Sigmoid colon (tissue), 6 donors: ENCODE measurements at regions not wholly inside any gene's neighbourhood (a gene's known extent, or its start where the extent isn't known, plus 50 kb on each side); places are given as distances from the start of the nearest gene placed in this dataset.

ENCODE experiments used
- DNase-seq: peaks from one replicate; pipeline ENCODE4 v3.0.0-alpha.2; 2019
- H3K27ac ChIP-seq, 4 donors: fragments of 200-600 bp; sonication (generic); one replicate each; pipeline ENCODE4 v1.5.1; 2016 to 2019; ENCODE audit warnings: mild to moderate bottlenecking in 1 of 4
- H3K27me3 ChIP-seq, 3 donors: fragments of 200-600 bp; sonication (generic); one replicate each; pipeline ENCODE4 v1.5.1; 2019; ENCODE audit warnings: mild to moderate bottlenecking in 1 of 3
- H3K36me3 ChIP-seq, 4 donors: fragments of 200-600 bp; sonication (generic); one replicate each; pipeline ENCODE4 v1.5.1; 2016 to 2019
- H3K4me1 ChIP-seq, 4 donors: fragments of 200-600 bp; sonication (generic); one replicate each; pipeline ENCODE4 v1.5.1; 2017 to 2019
- H3K4me3 ChIP-seq, 4 donors: fragments of 200-600 bp; sonication (generic); one replicate each; pipeline ENCODE4 v1.5.1; 2017 to 2019; ENCODE audit warnings: mild to moderate bottlenecking in 2 of 4, moderate library complexity in 1 of 4
- H3K9me3 ChIP-seq, 4 donors: fragments of 200-600 bp in 3 of 4; sonication (generic) in 3 of 4; one replicate each; pipeline versions ENCODE4 v1.5.1 to v1.6.1; 2013 to 2019
- EP300 ChIP-seq, 4 donors: sonication (generic); formaldehyde crosslinking; IDR thresholded peaks; one replicate each; pipeline ENCODE4 v1.6.1; 2017; ENCODE audit warnings: antibody characterized with exemption in 4 of 4
- POLR2A ChIP-seq, 2 donors: fragments of 450-650 bp; IDR thresholded peaks; one replicate each; pipeline ENCODE4 v1.6.1; 2016; ENCODE audit warnings: antibody characterized with exemption in 2 of 2, mild to moderate bottlenecking in 2 of 2, moderate library complexity in 2 of 2
- POLR2AphosphoS5 ChIP-seq, 4 donors: sonication (generic); formaldehyde crosslinking; IDR thresholded peaks; one replicate each; pipeline ENCODE4 v1.6.1; 2017; ENCODE audit warnings: antibody characterized with exemption in 4 of 4
- WGBS, 2 donors: extraction: QIAGEN DNeasy Blood & Tissue Kit; methylation state at CpG; one replicate each; pipeline ENCODE4 v1.1.7; 2013; 5-methylcytosine and 5-hydroxymethylcytosine counted together
- intact Hi-C: fragments of 100-400 bp; cut with DNase I; formaldehyde crosslinking; loops from one replicate; pipeline ENCODE4 v1.15.1; 2023
- TF ChIP-seq, protein P1 (sequence below), 4 experiments: fragments of 450-650 bp in 3 of 4; fragments of 200-600 bp in 1 of 4; IDR thresholded peaks; one replicate each; pipeline ENCODE4 v1.5.1; 2016 to 2019; ENCODE audit warnings: antibody characterized with exemption in 4 of 4, mild to moderate bottlenecking in 3 of 4, moderate library complexity in 2 of 4
- donor health status: healthy with polysubstance abuse.
- donor health status: healthy.

DNA sequence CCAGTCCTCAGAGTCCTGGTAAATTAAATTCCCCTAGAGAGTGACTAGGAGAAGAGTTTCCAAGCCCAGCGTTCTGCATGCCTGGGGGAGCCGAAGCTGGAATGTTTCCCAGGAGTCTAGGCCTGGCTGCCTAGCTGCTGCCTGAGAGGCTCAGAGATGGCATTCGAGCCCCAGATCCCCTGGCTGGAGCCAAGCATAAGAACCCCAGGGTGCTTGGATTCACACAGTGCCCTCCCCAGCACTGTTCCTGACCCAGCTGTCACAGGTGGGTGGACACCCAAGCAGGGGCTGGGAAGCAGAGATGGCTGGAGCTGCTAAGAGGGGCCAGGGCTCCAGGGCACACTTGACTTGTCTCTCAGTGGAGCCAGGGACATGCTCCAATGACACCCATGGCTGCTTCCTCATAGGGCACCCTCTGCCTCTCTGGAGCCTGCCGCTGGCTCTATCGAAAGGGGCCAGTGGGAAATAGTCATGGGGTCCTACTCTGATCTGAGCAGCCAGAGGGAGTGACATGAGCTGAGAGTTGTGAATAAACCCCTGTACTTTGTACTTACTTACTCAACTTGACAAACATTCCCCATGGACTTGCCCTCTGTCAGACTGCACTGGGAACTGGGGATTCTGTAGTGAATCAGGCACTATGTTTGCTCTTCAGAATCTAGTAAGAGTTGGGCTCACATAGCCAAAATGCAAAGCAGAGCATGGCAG is 62.6 kb upstream of the XPA start:
- intact Hi-C loops: no loop called here
- Histone ChIP-seq H3K36me3 (no peaks in the 10 kb centered on the region), H3K4me3 (no peak overlapping the region), H3K9me3 (no peaks in the 10 kb centered on the region), H3K27me3 (no peaks in the 10 kb centered on the region), H3K27ac (no peak overlapping the region), H3K4me1 (peaks cover 0 to 11% (median 0%) of the 10 kb centered on the region in 4 donors)
- 76 to 86% methylated on average over 5 of the region's 5 CpGs for WGBS, 2 donors
- TF ChIP-seq EP300 (IDR thresholded peaks at IDR 0.05) (no peak), POLR2A (IDR thresholded peaks at IDR 0.05) (no peak), POLR2AphosphoS5 (IDR thresholded peaks at IDR 0.05) (no peak)
- TF ChIP-seq, protein P1, sequence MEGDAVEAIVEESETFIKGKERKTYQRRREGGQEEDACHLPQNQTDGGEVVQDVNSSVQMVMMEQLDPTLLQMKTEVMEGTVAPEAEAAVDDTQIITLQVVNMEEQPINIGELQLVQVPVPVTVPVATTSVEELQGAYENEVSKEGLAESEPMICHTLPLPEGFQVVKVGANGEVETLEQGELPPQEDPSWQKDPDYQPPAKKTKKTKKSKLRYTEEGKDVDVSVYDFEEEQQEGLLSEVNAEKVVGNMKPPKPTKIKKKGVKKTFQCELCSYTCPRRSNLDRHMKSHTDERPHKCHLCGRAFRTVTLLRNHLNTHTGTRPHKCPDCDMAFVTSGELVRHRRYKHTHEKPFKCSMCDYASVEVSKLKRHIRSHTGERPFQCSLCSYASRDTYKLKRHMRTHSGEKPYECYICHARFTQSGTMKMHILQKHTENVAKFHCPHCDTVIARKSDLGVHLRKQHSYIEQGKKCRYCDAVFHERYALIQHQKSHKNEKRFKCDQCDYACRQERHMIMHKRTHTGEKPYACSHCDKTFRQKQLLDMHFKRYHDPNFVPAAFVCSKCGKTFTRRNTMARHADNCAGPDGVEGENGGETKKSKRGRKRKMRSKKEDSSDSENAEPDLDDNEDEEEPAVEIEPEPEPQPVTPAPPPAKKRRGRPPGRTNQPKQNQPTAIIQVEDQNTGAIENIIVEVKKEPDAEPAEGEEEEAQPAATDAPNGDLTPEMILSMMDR (IDR thresholded peaks at IDR 0.05): no peak
- no peak for DNase-seq

- intact Hi-C loops: no loop called here
- TF ChIP-seq POLR2AphosphoS5 (IDR thresholded peaks at IDR 0.05): no peak
- TF ChIP-seq EP300 (IDR thresholded peaks at IDR 0.05): no peak
- no peak for TF ChIP-seq POLR2A (IDR thresholded peaks at IDR 0.05)
- TF ChIP-seq, protein P1 (IDR thresholded peaks at IDR 0.05): no peak
- H3K4me3 ChIP-seq: no peak overlapping the region
- H3K9me3 ChIP-seq: no peaks in the 10 kb centered on the region
- no peak overlapping the region for H3K27ac ChIP-seq
- DNase-seq: no peak
- no peaks in the 10 kb centered on the region for H3K27me3 ChIP-seq
- no peaks in the 10 kb centered on the region for H3K36me3 ChIP-seq
- WGBS, 2 donors: 57 to 64% methylated on average over 8 of the region's 8 CpGs
- peaks cover 0 to 11% (median 0%) of the 10 kb centered on the region in 4 donors for H3K4me1 ChIP-seq
Observed at GRCh38 chr9:97761056-97761598, 64.0 kb upstream of the XPA start.

GRCh38 chr9:97761879-97762278 is 64.7 kb upstream of the XPA start:
- DNase-seq: no peak
- no peak overlapping the region for H3K4me3 ChIP-seq
- H3K27me3 ChIP-seq: no peaks in the 10 kb centered on the region
- no peaks in the 10 kb centered on the region for H3K36me3 ChIP-seq
- 84 to 85% methylated on average over 8 of the region's 8 CpGs for WGBS, 2 donors
- no peak overlapping the region for H3K27ac ChIP-seq
- intact Hi-C loops: no loop called here
- no peaks in the 10 kb centered on the region for H3K9me3 ChIP-seq
- peaks cover 0 to 11% (median 0%) of the 10 kb centered on the region in 4 donors for H3K4me1 ChIP-seq
- TF ChIP-seq POLR2AphosphoS5 (IDR thresholded peaks at IDR 0.05) (no peak), EP300 (IDR thresholded peaks at IDR 0.05) (no peak), POLR2A (IDR thresholded peaks at IDR 0.05) (no peak)
- TF ChIP-seq, protein P1 (IDR thresholded peaks at IDR 0.05): no peak

DNA sequence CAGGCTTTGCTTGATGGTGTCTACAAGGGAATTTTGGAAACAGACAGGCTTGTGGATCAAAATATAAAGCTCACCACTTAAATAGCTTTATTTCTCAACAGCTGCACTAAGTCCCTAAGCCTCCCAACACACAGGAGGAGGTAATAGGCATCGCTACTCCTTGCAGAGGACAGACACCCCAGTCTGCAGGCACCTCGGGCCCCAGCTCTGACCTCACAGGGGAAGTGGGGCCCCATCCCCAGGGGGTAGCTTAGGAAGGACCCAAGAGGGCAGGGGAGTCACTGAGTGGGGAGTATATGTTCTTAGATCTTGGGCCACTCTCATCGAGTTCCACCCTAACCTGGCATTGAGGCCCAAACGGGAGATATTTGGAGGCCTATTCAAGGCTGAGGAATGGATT is 66.7 kb upstream of the XPA start:
- H3K4me1 ChIP-seq: peaks cover 0 to 11% (median 0%) of the 10 kb centered on the region in 4 donors
- H3K27me3 ChIP-seq: no peaks in the 10 kb centered on the region
- TF ChIP-seq EP300 (IDR thresholded peaks at IDR 0.05) (no peak), POLR2AphosphoS5 (IDR thresholded peaks at IDR 0.05) (no peak), POLR2A (IDR thresholded peaks at IDR 0.05) (no peak)
- TF ChIP-seq, protein P1 (IDR thresholded peaks at IDR 0.05): no peak
- WGBS, 2 donors: 77 to 82% methylated on average over 4 of the region's 4 CpGs
- no peaks in the 10 kb centered on the region for H3K36me3 ChIP-seq
- no peaks in the 10 kb centered on the region for H3K9me3 ChIP-seq
- DNase-seq: no peak
- no peak overlapping the region for H3K4me3 ChIP-seq
- no peak overlapping the region for H3K27ac ChIP-seq
- intact Hi-C loops: no loop called here
